NCI-H446 treated with DMSO at 0.1 percent for 48 hours (cell line): ENCODE measurements at regions not wholly inside any gene's neighbourhood (a gene's known extent, or its start where the extent isn't known, plus 50 kb on each side); places are given as distances from the start of the nearest gene placed in this dataset.

ENCODE experiments used
- DNase-seq: peaks from one replicate; lab custom pipeline; 2025; lab: John Stamatoyannopoulos, UW

- DNase-seq, result no peak
These were observed 768.2 kb upstream of the ACVR2A start for GRCh38 chr2:147076634-147077033.

- DNase-seq, result no peak
These were observed 776.8 kb upstream of the ACVR2A start for GRCh38 chr2:147068071-147068470.

- peak; percentile 55 for DNase-seq
These were observed 777.7 kb upstream of the ACVR2A start for GRCh38 chr2:147067136-147067535.

- no peak for DNase-seq
These were observed 782.8 kb upstream of the ACVR2A start for GRCh38 chr2:147062073-147062472.

- DNase-seq, result no peak
These were observed 783.6 kb upstream of the ACVR2A start for GRCh38 chr2:147061269-147061668.

- no peak for DNase-seq
These were observed 786.8 kb upstream of the ACVR2A start for GRCh38 chr2:147057892-147058490.

- no peak for DNase-seq
These were observed 793.0 kb upstream of the ACVR2A start for GRCh38 chr2:147051814-147052213.

- no peak for DNase-seq
These were observed 793.6 kb upstream of the ACVR2A start for GRCh38 chr2:147051248-147051647.

- DNase-seq, result no peak
These were observed 794.9 kb upstream of the ACVR2A start for GRCh38 chr2:147049957-147050356.

GRCh38 chr2:147046473-147046872 is 798.4 kb upstream of the ACVR2A start:
- no peak for DNase-seq

- peak; percentile 25 for DNase-seq
These were observed 799.7 kb upstream of the ACVR2A start for GRCh38 chr2:147045113-147045512.

- DNase-seq, result no peak
These were observed 803.7 kb upstream of the ACVR2A start for GRCh38 chr2:147041121-147041494.

GRCh38 chr2:147040298-147041120 is 804.3 kb upstream of the ACVR2A start:
- DNase-seq, result no peak

GRCh38 chr2:147037048-147037447 is 807.8 kb upstream of the ACVR2A start:
- DNase-seq, result no peak

GRCh38 chr2:147033044-147033443 is 811.8 kb upstream of the ACVR2A start:
- no peak for DNase-seq

- no peak for DNase-seq
These were observed 812.9 kb upstream of the ACVR2A start for GRCh38 chr2:147031897-147032296.

GRCh38 chr2:147030966-147031720 is 813.7 kb upstream of the ACVR2A start:
- DNase-seq, result no peak

- DNase-seq, result no peak
These were observed 817.4 kb upstream of the ACVR2A start for GRCh38 chr2:147027436-147027835.

- no peak for DNase-seq
These were observed 818.0 kb upstream of the ACVR2A start for GRCh38 chr2:147026664-147027295.

- DNase-seq, result no peak
These were observed 818.9 kb upstream of the ACVR2A start for GRCh38 chr2:147025646-147026585.

- DNase-seq, result no peak
These were observed 825.5 kb upstream of the ACVR2A start for GRCh38 chr2:147019311-147019710.
